Stimulated activated CD8-positive, alpha-beta memory T cell treated with anti-CD3 and anti-CD28 coated beads, Interleukin-7, amount 100 ng/mL, for 4 hours (primary cell): ENCODE measurements at regions not wholly inside any gene's neighbourhood (a gene's known extent, or its start where the extent isn't known, plus 50 kb on each side); places are given as distances from the start of the nearest gene placed in this dataset.
"Not testable (repeated sequence)": the region's sequence is repeated elsewhere in the genome, so short reads cannot be mapped to it uniquely, and the experiment has no call there.

Experiments used
- DNase-seq, 2 donors: peaks; one replicate each; pipeline ENCODE4 v3.0.0-alpha.2; 2020; ENCODE audit warnings: low read depth in 2 of 2

DNA sequence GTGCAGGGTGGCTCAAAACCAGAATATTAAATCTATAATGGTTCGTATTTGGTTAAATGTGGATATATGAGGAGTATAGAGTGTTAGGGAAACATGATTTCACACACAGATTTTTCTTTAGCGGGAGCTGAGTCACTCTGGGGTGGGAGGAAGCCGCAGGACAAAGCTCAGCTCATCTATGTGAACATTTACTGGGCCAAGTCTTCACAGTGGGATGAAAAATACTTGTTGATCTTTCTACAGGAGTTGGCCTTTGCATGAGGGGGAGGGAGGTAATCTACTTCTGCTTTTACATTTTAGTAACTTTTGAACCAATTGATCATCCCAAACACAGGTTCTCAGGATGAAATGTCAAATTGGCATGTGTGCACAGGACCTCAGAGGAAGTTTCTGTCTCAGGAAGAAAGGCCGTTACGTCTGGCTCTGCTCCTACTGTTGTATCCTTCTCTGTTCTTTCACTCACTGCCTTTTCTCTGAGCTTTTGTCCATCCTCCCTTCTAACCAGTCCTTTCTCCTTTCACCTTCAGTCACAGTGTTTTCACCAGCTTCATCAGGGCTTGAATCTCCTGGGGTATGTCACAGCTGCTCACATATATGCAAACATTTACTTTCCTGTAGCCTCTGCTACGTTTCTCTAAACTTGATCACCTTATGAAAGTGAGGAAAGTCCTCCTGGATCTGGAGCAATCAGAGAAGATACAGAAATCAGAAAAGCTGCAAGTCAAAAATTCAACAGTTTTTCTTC lies 943.3 kb upstream of the FANCL start:
- no peak for DNase-seq

DNA sequence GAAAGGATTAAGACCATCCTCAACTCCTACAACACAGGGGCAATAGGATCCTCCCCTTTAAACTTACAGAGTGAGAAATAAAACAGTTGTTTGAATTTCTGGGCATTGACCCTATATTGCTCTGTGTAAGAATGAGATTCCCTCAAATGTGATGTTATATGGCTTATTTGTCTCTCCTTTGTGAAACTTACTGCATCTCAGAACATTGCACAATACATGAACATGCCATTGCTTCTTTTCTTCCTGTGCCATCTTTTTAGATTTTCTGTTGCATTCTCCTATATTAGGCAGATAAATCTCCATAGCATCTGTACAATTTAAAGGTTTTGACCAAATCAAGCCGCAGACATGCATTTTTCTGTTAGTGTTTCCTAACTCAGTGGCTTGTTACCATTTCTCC lies 941.9 kb upstream of the FANCL start:
- no peak for DNase-seq

DNA sequence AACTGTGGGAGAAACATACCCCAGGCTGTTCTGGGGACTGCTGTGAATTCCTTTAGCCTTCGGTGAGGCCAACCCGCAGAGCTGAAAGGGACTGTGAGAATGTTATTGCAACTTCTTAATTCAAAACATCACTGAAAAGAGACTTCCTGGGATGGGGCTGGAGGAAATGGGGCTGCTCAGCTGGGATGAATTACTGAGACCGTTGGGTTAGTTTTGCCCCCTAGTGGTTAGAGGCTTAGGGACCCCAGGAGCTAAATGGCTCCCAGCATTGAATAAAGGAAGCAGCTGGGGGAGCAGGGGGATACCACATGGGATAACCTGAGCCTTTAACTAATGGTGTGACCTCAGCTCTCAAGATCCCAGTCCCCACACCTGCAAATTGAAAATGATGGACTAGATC lies 941.1 kb upstream of the FANCL start:
- DNase-seq: no peak

GRCh38 chr2:59181347-59181746 lies 940.2 kb upstream of the FANCL start:
- DNase-seq: no peak

- no peak for DNase-seq
Observed at GRCh38 chr2:59180621-59181020, 939.5 kb upstream of the FANCL start.

DNA sequence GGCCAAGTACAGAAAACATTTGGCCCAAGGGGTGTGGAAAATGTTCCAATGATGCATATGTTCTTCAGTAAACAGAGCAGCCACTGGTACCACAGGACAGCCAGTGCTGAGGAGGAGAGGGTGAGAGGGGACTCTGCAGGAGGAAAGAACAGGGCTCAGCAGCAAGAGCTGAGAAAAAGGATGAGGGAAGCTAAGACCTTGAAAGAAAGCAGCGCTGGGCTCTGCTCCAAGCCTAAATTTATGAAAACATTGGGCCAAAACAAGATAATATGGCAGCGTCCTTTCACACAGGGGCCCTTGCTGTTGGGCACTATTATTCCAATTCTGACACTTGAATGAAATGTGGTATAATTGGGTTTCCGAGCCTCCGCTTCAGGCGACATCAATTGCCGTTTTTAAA lies 939.0 kb upstream of the FANCL start:
- no peak for DNase-seq

GRCh38 chr2:59177748-59178147 lies 936.6 kb upstream of the FANCL start:
- DNase-seq: no peak

GRCh38 chr2:59176737-59177136 lies 935.6 kb upstream of the FANCL start:
- DNase-seq: no peak

- DNase-seq: no peak
Observed at GRCh38 chr2:59174536-59175243, 933.6 kb upstream of the FANCL start.

DNA sequence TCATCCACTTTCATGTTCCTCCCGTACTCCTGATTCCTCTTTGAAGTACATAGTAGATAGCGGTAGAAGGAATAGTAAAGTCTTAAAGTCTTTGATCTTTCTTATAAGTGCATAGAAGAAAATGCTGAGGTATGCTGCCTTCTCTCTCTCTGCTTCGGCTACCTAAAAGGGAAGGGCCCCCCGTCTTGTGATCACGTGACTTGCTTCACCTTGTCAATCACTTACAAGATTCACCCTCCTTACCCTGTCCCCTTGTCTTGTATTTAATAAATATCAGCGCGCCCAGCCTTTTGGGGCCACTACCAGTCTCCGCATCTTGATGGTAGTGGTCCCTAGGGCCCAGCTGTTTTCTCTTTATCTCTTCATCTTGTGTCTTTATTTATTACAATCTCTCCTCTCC lies 932.2 kb upstream of the FANCL start:
- DNase-seq: no peak

DNA sequence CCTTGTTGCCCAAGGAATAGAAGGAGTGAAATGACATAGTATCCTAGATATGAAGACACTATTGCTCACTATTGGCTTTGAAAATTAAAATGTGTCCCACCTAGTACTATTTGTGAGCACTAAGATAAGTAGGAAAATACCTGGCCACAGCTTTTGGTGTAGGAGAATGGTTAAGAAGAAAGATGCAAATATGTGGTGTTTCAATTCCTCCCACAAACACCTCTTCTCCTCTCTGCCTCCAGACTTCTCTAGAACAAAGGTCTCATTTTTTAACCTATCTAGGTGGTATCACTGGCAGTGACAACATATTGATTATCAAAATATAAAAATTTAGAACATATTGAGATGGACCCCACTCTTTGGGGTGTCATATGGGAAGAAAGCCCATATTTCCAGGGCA lies 929.9 kb upstream of the FANCL start:
- no peak for DNase-seq

- DNase-seq: no peak
Observed at GRCh38 chr2:59168766-59169165, 927.6 kb upstream of the FANCL start.

DNA sequence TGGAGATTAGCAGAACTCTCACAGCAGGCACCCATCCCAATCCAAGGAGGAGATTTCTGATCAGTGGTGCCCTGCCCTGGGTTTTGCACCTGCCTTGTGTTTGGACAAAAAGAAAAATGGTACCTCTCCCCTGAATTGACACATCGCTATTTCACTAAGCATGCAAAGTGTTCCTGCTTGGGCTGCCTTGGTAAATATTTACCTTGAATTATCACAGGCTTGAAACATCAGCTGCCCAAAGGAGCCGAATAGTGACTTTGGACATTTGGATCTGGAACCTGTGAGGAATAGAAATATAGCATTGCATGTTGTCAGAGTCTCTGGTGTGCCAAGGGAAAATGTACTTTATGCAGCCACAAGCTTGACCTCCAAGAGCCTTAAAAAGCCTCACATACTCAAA lies 926.4 kb upstream of the FANCL start:
- no peak for DNase-seq

DNA sequence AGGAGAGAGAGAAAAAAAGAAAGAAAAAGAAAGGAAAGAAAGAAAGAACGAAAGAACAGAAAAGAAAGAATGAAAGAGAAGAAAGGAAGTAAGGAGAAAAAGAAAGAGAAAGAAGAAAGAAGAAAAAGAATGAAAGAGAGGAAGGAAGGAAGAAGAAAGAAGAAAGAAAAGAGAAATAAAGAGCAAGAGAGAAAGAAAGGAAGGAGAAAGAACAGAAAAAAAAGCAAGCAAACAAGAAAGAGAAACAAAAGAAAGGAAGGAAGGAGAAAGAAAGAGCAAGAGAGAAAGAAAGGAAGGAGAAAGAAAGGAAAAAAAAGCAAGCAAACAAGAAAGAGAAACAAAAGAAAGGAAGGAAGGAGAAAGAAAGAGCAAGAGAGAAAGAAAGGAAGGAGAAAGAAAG lies 916.8 kb upstream of the FANCL start:
- not testable (repeated sequence) for DNase-seq

DNA sequence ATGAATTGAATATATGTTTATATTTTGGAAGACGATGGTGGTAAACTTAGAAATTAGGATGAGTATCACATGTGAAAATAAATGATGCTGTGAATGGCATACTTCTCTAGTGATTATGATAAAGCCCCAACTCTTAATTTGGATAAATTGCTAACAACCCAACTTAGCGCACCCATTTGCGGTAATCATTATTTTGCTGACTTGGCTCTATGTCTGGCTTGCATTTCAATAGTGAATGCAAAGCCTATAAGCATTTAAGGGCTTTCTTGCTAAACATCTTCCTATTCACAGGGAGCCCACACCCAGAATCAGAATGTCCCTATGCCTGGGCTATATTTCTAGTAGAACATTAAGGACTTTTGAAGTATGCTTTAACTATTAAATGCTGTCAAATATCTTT lies 910.7 kb upstream of the FANCL start:
- no peak for DNase-seq

GRCh38 chr2:59150217-59150849 lies 909.2 kb upstream of the FANCL start:
- no peak for DNase-seq

DNA sequence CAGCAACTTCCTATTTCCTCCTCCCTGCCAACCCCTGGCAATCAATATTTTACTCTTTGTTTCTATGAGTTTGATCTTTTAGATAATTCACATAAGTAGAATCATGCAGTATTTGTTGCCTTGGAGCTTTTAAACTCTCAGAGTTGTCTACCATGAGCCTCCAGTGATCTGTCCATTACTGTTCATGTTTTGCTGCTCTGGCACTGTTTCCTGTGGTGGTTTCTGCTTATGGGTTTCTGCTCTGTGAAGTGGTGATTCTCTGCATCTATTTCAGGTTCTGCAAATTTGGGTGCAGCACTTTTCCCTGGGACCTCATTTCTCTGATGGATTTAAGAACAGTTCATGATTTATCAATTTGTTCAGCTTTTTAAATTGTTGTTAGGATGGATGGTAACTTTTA lies 908.1 kb upstream of the FANCL start:
- DNase-seq: no peak

DNA sequence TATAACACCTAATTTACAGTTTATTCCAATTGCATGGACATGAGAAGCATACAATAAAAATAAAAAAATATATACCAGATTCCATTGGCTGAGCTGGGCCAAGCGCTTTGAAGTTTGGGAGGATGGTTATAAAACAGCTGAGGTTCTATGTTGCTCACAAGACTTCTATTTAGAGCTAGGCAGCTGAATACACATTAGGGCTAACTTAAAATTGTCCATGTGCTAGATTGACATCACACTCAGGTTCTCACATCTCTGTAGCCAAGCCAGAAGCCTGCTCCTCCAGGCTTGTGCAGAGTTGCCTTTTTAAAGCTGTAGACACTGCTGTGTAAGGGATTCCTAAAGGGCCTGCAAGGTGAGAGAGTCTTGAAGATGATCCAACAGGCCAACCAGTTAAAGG lies 871.1 kb upstream of the FANCL start:
- no peak for DNase-seq

DNA sequence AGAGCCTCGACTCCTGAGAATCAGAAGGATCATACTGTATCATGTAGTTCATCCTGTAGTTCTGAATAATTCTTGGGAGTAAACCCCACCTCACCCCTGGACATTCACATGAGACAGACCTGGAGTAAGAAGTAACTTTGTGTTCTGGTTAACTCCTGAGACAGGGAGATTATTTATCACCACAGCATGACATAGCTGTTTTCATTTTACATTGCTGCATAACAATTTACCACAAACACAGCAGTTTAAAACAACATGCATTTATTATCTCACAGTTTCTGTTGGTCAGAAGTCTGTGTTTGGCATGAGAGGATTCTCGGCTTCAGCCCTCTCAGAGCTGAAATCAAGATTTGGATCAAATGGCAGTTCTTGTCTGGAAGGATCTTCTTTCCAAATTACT lies 855.8 kb upstream of the FANCL start:
- DNase-seq: no peak

- no peak for DNase-seq
Observed at GRCh38 chr2:59093571-59093970, 852.4 kb upstream of the FANCL start.

- no peak for DNase-seq
Observed at GRCh38 chr2:59084326-59084725, 843.2 kb upstream of the FANCL start.

- DNase-seq: no peak
Observed at GRCh38 chr2:59083075-59083828, 842.1 kb upstream of the FANCL start.
